ENCODE measurements at regions not wholly inside any gene's neighbourhood (a gene's known extent, or its start where the extent isn't known, plus 50 kb on each side); places are given as distances from the start of the nearest gene placed in this dataset.

- no peak for TF ChIP-seq CTCF (conservative IDR thresholded peaks at IDR 0.05; ENCODE audit: low read length)
- TF ChIP-seq EZH2phosphoT487 (IDR thresholded peaks at IDR 0.05; ENCODE audit: borderline replicate concordance, low read depth, low read length): no peak
Observed at GRCh38 chr9:113787871-113788270, 88.2 kb upstream of the ZNF618 start.
